Fibroblast of lung (primary cell): ENCODE measurements at regions not wholly inside any gene's neighbourhood (a gene's known extent, or its start where the extent isn't known, plus 50 kb on each side); places are given as distances from the start of the nearest gene placed in this dataset.

Source experiments
- CTCF ChIP-seq, 2 donors: IDR thresholded peaks in 1 of 2; conservative IDR thresholded peaks in 1 of 2; 1 replicate in 1 of 2; 2 replicates in 1 of 2; pipeline ENCODE4 v1.5.1; 2011 to 2012; ENCODE audit warnings: low read length in 2 of 2, control low read depth in 1 of 2, inconsistent platforms in 1 of 2, low read depth in 1 of 2, mild to moderate bottlenecking in 1 of 2
- EZH2 ChIP-seq: IDR thresholded peaks from 2 replicates; pipeline ENCODE4 v1.5.1; 2012; ENCODE audit warnings: low read length, control low read depth, mild to moderate bottlenecking; ENCODE audit errors: missing control alignments

GRCh38 chr2:177036747-177037146 lies 175.8 kb upstream of the HNRNPA3 start:
- TF ChIP-seq CTCF (conservative IDR thresholded peaks at IDR 0.05 in 1 of 2, IDR thresholded peaks at IDR 0.05 in 1 of 2; ENCODE audit: low read depth in 1 of 2, low read length in 2 of 2) (no peak), EZH2 (no peak)
